GM18951 (cell line): ENCODE measurements at regions not wholly inside any gene's neighbourhood (a gene's known extent, or its start where the extent isn't known, plus 50 kb on each side); places are given as distances from the start of the nearest gene placed in this dataset.

Experiments
- POLR2A ChIP-seq: IDR thresholded peaks from 4 replicates; pipeline ENCODE4 v1.6.1; 2011; ENCODE audit warnings: mild to moderate bottlenecking; ENCODE audit not compliant: insufficient read length, insufficient read depth; ENCODE audit errors: extremely low read depth
- in situ Hi-C: fragments of 300-500 bp; cut with MboI; formaldehyde crosslinking; loops from one replicate; pipeline ENCODE4 v1.12.0; 2022; ENCODE audit warnings: low sequenced_read_pairs, mixed read lengths, inconsistent platforms; ENCODE audit not compliant: unreplicated experiment

DNA sequence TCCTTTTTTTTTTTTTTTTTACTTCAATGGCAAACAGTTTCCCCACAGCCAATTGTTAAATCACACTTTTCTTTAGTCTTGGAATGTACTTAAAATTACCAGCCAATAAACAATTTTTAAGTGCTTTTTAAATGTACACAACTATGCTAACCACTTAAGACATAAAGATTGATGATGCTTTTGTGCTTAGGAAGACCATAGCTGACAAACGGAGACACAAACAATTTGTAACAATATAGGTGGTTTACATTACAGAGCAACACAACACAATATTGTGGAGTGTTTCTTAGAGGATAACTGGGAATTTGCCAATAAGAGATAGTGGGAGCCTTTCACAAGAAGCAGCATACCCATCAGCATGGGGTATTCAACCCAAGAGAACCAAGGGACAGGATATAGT is 798.5 kb upstream of the IGFBP3 start:
- in situ Hi-C loops: no loop called here
- no peak for TF ChIP-seq POLR2A

DNA sequence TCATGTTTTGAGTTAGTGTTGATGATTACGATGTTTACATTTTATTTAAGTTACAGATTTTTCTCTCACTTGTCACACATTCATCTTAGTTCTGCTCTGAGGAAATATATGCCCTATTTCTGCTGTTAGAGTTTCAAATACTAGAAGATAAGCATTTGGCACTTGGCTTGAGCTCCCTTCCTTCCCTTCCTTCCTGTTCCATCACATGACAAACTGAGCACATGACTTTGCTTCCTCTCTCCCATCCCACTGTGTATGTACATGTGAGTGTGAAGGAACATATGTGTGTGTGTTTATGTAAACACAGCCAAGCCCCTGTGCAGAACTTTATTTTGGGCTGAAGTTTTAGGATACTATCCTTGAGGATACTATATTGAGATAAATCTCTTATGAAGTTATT is 795.9 kb upstream of the IGFBP3 start:
- in situ Hi-C loops: no loop called here
- TF ChIP-seq POLR2A: no peak

DNA sequence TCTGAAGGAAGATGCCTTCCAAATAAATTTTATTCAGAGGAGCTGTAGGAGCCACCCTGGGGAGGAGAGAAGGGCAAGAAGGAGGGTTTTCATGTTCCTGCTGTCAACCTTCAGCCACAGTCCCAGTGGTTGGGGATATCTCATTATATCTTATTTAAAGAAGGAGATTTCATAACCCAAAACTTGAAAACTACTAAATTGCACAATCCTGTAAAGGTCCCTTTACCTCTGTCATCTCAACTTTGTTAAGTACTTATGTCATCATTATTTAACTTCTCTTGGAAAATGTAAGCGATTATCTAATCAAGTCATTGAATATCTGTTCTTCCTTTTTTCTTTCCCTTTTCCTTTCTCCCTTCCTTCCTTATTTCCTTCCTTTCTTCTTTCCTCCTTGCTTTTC is 794.5 kb upstream of the IGFBP3 start:
- TF ChIP-seq POLR2A: no peak
- in situ Hi-C loops: no loop called here

DNA sequence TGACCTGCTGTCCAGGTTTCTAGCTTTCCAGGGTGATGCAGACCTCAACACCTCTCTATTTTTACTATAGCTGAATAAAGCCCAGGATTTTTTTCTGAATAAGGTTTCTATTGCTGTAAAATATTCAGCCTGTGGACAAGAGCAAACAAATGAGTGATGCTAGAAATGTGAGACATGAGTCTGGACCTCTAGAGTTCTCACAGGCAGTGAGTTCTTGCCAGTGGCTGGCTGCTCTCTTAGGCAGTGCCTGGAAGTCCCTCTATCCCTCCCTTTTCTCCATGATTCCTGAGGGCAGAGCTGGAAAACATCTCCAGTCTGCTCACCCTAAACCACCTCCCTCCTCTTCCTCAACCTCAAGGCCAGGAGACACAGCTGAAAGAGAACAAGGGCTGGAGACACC is 793.8 kb upstream of the IGFBP3 start:
- no peak for TF ChIP-seq POLR2A
- in situ Hi-C loops: no loop called here

DNA sequence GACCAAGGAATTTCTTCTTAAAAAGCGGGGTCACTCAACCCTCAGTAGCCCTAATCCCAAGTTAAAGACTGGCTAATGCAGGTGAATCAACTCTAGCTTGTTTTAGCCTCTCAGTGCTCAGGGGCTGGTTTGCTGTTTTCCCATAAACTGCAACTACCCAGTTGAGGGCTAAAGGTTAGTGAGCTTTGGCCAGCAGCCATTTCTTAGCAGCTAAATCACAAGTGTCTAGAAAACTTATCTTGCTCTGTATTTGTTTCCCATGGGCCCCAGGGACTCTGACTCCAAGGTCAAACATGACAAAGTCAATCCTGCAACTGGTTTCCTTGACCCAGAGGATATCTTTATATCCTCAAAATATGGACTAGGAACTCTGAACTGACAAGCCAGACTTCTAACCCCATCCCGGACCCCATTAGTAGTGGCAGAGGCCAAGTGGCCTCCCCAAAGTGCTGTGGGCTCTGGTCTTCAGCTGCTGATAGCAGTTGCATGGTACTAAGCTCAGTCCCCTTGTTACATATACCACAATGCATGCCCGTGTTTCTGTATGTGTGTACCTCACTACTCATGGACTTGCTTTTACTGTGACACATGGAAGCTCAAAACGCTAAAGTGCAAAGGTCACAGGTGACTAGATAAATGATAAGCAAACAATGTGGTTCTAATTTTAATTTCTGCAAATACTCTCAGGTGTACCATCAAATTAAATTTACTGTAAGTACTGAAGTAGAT is 793.0 kb upstream of the IGFBP3 start:
- no peak for TF ChIP-seq POLR2A
- in situ Hi-C loops: no loop called here

DNA sequence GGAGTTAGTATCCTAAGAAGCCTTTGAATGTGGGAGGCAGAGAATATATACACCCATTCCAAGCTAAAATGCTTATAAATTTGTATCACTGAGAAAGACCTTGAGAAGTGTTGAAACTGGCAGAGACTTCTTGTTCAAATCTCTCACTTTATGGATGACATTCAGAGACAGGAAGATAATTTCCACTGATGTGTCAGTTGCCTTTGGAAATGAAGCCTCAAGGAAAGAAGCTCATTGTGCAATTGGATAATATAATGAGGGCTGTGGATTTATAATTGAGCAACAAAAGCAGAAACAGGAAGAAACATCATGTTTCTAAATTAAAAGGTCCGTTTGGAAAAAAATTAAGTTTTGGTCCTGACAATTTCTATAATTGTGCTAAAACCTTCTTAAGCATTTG is 789.9 kb upstream of the IGFBP3 start:
- in situ Hi-C loops: no loop called here
- TF ChIP-seq POLR2A: no peak

DNA sequence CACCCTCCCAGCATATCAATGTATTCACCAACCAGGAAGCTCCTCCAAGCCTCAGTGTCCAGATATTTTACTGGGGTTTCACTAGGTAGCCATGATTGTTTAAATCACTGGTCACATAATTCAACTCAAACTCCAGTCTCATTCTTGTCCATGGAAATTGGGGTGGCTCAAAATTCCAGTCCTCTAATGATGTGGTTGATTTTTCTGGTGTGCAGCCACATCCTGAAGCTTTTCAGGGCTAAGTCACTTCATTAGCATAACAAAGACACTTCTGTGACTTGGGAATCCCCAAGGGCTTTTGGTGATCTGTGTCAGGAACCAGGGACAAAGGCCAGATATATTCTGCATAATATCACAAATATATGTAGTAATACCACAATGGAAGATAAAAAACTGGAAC is 786.9 kb upstream of the IGFBP3 start:
- in situ Hi-C loops: no loop called here

DNA sequence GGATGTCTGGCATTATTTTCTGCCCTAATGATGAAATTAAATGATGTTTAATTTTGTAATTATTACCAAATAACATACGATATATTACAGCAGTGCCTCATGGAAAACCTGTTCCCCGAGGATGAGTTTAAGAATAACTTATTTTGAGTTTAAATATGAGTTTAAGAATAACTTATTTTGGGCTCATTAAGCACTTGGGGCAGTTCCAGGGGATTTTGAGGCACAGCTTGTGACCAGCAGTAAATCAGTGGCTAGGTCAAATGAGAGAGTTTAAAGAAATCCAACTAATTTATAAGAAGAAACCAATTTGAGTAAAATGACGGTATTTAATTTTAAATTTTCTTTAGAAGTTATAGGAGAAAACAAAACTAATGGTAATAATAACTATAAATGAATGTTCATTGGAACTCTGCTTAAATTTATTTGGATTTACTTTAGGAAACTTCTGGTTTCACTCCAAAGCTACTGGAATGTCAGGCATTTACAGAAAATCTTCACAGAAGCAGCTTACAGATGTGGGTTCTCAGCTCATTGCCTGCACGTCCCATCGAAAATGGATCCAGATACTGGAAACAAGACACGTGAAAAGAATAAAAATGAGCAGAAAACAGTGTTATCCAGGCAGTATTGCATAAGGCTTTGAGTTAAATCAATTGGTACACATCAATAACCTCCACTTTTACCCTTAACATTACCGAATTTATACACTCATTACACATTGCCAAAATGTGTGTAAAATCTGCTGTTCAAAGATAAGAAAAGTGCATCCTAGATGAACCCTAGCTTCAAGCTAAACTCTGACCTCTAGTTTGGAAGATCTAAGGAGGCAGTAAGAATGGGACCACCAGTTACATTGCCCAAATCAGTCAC is 784.5 kb upstream of the IGFBP3 start:
- TF ChIP-seq POLR2A: no peak
- in situ Hi-C loops: no loop called here

More for the DNA sequence above, 786.9 kb upstream of the IGFBP3 start:
- no peak for TF ChIP-seq POLR2A

DNA sequence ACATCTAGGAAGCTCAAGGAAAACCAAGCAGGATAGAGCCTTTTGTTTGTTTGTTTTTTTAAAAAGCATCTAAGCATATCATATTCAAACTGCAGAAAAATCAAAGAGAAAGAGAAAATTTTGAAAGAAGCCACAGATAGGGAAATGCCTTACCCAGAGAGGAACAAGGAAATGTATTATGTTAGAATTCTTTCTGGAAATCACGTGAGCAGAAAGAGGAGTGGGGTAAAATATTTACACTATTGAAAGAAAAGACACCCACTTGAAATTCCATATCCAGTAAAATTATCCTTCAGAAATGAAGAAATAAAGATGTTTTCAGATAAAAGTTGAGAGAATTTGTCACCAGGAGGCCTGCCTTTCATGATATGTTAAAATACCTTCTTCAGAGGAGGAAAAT is 775.7 kb upstream of the IGFBP3 start:
- no peak for TF ChIP-seq POLR2A
- in situ Hi-C loops: no loop called here

DNA sequence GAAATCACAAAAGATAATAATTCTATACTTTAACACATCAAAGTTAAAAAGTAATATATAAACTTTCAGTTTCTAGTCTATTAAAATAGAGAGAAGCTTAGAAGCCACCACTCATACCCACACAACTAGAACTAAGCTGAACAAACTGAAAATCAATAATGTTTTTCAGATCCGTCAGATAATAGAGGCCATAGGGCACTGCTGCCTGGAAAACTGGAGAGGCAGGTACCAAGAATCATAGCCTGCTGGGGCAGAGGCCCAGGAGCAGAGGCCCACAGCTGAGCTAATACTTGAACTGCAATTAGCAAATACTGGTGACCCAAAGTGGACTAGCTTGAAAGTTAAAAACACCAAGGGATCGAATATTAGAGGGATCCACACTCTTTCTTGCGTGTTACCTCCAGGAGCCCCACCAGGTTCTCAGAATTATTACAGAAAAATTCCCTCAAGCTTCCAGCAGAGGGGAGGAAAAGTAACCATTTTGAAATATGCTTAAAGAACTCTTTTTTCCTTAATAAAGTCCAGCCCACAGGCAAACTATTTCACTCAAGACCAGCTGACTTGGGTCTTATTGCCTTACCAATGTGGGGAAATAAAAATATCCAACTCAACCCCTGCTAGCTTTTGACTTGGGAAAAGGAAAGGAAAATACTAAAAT is 774.1 kb upstream of the IGFBP3 start:
- TF ChIP-seq POLR2A: no peak

DNA sequence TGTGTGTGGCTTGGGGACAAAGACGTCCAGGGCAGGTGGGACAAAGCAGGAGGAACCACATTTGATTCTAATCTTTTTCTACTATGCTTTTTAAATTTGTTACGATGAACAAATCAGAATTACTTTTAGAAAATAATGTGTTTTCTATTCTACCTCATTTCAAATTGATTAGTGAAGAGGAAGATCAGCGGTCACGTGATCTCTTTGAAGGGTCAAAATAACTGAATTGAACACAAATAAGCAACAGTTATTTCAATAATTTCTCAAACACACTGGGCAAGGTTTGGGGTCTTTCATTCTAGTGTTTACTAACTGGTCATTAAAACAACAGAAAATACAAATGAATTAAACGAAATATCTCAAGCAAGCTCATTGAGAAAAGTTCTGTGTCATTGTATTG is 773.0 kb upstream of the IGFBP3 start:
- TF ChIP-seq POLR2A: no peak
- in situ Hi-C loops: no loop called here

More for the DNA sequence above, 774.1 kb upstream of the IGFBP3 start:
- in situ Hi-C loops: no loop called here

DNA sequence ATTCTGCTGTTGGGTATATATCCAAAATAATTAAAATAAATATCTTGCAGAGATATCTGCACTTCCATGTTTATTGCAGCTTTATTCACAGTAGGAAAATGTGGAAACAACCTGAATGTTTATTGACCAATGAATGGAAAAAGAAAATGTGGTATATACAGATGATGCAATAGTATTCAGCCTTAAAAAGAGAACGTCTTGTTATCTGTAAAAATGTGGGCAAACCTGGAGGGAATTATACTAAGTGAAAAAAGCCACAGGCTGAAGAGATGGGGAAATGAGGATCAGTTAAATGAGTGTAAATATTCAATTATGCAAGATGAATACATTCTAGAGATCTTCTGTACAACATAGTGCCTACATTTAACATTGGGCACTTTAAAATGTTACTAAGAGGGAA is 766.1 kb upstream of the IGFBP3 start:
- no peak for TF ChIP-seq POLR2A
- in situ Hi-C loops: no loop called here

DNA sequence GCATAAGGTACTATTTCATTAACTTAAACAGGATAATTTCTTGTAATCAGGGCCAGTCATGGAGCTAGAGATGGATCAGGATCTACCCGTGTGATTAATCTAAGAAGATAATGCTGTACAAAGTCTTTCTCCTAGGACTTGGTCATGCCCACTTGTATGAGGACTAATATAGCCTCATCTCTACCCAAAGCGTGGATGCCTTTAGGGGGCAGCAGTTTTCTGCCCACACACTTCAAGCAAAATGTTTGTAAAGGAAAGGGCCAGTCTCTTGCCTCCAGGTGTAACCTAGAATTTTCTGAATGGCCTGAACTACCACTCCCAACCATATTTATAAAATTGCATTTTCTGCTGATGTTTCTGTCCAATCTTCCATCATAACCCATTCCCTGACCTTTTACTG is 764.0 kb upstream of the IGFBP3 start:
- no peak for TF ChIP-seq POLR2A
- in situ Hi-C loops: no loop called here
